ENCODE measurements at regions not wholly inside any gene's neighbourhood (a gene's known extent, or its start where the extent isn't known, plus 50 kb on each side); places are given as distances from the start of the nearest gene placed in this dataset.

DNA sequence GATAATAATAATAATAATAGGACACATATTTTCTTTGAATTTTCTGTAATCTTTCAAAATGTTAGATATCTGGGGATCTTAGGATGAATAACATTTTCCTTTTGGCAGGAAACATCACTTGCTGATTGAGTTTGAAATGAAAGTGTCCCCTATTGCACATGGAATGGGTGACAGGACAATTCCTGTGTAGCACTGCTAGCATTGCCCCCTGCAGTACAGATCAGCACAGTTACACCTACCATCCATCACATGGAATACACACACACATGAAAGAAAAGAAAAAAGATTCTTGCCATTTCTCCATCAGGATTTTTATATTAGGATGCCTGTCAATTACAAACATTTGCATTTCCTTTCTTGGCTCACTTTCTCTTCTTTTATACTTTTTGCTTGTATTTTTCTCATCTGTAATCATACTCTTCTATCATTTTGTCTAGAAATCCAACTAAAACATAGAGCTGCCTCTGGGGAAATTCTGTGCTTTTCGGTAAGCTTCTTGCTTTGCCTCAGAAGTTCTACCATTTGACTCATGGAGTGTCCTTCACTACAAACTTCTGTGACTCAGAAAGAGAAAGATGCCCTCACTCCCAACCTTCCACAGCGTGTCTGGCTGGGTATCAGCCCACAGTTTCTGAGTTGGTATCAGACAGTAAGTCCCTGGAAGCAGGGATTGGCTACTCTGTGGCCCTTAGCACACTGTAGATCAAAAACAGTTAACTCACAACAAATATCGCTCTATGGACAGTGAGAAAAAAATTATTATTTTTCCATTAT is 641.2 kb downstream of the PTPRC start:
- no peak for DNase-seq (ENCODE audit: low spot score)
- intact Hi-C loops (cut with DNase I) = no loop called here

- intact Hi-C loops (cut with DNase I) = no loop called here
Observed at GRCh38 chr1:199282751-199283305, 644.0 kb downstream of the PTPRC start.

GRCh38 chr1:199283794-199284193 is 645.0 kb downstream of the PTPRC start:
- no peak for DNase-seq (ENCODE audit: low spot score)
- intact Hi-C loops (cut with DNase I) = no loop called here

More at GRCh38 chr1:199282751-199283305, 644.0 kb downstream of the PTPRC start:
- no peak for DNase-seq (ENCODE audit: low spot score)

DNA sequence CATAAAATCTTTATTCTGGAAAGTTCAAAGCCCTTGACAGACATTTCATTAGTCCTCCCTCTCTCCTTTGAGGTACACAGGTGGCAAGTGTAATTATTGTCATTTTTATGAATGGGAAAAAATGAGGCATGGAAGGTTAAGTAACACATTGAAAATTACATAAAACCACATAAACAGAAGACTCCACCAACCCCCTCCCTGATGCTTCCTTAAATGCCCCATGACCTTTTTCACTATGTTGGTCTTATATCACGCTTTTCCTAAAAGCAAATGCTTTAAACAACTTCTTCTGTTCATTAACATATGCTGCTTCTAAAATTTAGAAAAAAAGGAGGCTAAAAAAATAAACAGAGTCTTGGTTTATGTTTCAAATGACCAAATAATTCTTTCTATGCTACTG is 648.4 kb downstream of the PTPRC start:
- intact Hi-C loops (cut with DNase I) = no loop called here
- DNase-seq (ENCODE audit: low spot score) = no peak

DNA sequence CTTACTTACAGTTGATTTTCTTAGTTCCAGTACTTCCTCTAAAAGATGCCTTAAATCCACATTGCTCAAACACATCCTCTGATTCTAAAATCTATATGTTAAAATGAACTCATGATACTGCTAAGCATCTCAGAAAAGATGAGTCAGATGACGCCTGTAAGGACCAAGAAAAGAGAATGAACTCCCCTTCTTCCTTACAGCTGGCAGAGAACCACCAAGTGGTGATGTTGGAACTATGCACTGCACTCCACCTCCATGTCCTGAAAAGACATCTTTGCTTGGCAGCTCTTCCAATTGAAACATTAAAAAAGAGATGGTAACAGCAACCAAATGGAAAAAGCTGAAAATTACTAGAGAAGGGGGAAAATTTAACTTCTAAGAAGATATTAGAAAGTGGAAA is 648.8 kb downstream of the PTPRC start:
- intact Hi-C loops (cut with DNase I) = no loop called here
- DNase-seq (ENCODE audit: low spot score) = no peak

- intact Hi-C loops (cut with DNase I) = no loop called here
- DNase-seq (ENCODE audit: low spot score) = no peak
Observed at GRCh38 chr1:199290186-199290585, 651.3 kb downstream of the PTPRC start.

GRCh38 chr1:199291022-199291740 is 652.3 kb downstream of the PTPRC start:
- DNase-seq (ENCODE audit: low spot score) = no peak
- intact Hi-C loops (cut with DNase I) = no loop called here

DNA sequence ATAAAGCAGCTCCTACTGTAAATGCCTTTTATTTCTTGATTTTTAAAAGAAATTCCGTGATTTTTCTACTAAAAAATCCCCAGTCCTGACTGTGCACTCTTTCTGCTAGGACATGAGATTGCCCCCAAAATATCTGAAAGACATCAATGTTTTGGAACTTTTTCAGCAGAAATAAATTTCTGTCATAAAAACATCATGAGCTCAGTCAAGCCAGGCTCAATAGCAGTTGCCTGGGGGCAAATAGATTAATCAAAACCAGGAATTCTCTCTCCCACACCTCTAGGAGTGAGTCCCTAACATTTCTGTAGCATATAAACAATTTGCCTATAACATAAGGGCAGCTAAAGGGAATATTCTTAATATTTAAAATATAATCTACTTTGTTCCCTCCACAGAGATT is 654.1 kb downstream of the PTPRC start:
- no peak for DNase-seq (ENCODE audit: low spot score)
- intact Hi-C loops (cut with DNase I) = no loop called here

DNA sequence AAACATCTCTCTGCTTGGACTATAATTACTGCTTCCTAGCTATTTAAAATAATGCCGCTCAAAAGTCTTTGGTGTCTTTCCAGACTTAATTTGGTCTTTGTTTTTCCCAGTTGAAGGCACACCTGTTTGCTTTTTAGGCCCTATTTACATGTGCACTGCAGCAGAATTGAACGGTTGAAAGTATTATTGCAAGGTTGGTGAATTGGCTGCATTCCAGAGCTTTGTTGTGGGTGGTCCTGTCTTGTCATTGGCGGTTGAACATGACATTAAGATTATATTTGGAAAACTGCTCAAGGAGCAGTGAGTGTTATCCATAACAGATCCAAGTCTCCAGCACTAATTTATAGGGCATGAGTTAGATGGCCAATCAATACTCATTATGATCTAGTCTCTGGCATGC is 656.3 kb downstream of the PTPRC start:
- intact Hi-C loops (cut with DNase I) = no loop called here
- no peak for DNase-seq (ENCODE audit: low spot score)

DNA sequence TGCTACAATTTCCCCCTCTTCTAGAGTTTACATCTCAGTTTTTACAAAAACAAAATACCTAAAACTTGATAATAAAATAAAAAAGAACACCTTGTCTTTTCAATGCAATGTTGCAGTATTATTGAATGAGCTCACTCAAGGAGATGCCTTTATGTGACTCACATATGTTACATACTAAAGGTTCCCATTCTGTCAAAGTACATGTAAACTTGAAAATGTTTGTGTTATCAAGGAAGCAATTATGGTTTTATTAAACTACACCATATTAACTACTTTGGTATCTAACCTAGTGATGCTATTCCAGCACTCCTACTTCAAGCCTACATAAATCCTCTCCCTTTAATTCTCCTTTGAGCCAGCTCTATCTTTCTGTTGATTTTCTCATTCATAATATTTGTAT is 658.3 kb downstream of the PTPRC start:
- DNase-seq (ENCODE audit: low spot score) = no peak
- intact Hi-C loops (cut with DNase I) = no loop called here

- intact Hi-C loops (cut with DNase I) = no loop called here
- DNase-seq (ENCODE audit: low spot score) = no peak
Observed at GRCh38 chr1:199297887-199298286, 659.0 kb downstream of the PTPRC start.

DNA sequence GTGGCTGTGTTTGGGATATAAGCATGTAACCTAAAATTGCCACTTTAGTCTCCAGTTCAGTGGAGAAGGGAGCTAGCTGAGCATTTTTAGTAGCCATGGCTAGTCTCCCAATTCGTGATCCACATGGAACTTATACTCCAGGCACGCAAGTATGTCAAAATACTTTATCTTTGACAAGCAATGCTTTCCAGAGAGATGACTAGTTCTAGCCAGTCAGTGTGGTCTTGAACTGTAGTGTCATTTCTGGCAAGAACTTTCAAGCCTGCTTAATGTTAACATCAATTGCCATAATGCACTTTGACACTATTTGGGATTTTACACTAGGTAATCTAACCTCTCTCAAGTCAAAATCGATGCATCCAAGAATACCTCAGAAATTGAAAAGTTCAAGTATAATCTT is 660.0 kb downstream of the PTPRC start:
- intact Hi-C loops (cut with DNase I) = no loop called here
- no peak for DNase-seq (ENCODE audit: low spot score)

DNA sequence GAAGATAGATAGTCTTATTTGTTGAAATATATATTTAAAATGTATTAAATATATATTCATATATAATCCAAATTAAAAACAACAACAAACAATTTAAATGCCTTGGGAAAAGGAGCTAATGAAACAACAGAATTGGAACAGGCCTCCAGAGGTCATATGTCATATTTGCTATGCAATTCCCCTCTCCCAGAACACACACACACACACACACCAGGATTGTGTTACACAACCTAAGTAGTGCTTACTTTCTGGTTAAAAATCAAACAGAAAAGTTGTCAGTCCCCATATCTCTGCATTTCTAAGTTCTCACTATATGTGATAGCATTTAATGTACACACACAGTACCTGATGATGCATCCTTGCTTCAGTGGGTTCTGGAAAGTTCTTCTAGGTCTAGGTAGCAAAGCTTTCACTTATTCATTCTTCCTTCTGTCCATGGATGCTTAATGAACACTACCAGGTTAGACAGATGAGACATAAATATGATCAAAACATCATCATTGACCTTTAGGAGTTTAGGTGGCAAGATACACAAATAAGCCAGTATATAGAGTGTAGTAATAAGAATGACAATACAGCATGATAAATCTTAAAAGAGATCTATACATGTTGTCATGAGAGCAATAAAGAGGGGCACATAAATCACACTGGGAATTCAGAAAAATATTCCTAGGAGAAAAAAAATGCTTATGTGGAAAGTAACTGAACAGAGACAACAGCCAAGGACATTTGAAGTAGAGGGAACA is 662.8 kb downstream of the PTPRC start:
- intact Hi-C loops (cut with DNase I) = no loop called here

GRCh38 chr1:199302554-199302953 is 663.7 kb downstream of the PTPRC start:
- DNase-seq (ENCODE audit: low spot score) = no peak
- intact Hi-C loops (cut with DNase I) = no loop called here

More for the DNA sequence above, 662.8 kb downstream of the PTPRC start:
- no peak for DNase-seq (ENCODE audit: low spot score)

DNA sequence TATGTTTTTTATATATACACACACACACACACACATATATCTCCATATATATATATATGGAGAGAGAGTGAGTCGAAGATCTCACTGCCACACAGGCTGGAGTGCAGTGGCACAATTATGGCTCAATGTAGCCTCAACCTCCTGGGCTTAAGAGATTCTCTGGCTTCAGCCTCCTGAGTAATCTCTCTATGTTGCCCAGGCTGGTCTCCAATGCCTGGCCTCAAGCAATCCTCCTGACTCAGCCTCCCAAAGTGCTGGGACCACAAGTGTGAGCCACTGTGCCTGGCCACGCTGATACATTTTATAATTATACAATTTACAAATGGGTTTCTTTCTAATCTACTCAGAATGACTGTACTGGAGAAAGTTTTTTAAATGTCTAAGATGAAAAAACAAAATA is 664.2 kb downstream of the PTPRC start:
- DNase-seq (ENCODE audit: low spot score) = no peak
- intact Hi-C loops (cut with DNase I) = no loop called here

GRCh38 chr1:199305053-199305452 is 666.2 kb downstream of the PTPRC start:
- DNase-seq (ENCODE audit: low spot score) = no peak
- intact Hi-C loops (cut with DNase I) = no loop called here

DNA sequence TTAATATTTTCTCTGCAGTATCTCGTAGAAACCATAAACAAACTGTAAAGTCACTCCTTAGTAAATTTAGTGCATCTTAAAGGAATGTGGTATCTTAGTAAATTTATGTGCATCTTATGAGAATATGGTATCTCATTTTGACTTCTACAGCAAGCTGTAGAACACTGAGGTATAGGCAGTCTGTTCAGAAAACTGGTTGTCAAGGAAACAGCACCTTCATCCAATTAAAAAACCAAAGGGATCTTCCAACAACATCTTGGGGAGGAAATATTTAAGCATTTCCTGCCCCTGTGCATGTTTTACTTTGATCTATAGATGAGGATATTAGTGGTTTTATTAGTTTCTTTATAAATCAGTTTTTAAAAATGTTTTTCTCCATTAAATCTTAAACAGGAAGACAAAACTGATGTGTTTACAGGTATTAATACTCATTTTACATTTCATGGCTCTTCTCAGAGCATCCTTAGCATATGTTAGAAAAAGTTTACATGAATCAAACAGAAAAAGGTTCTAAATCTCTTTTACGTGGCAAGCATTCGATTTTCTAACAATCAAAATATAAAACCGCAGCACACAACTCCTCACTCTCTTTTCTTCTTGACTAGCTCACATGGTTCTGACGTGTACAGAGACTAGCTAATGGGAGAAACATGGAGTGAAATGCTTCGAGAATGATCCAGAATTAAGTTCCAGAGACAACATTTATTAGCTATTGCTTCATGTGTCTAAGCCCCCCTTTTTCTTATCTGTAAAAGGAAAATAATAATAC is 668.8 kb downstream of the PTPRC start:
- DNase-seq (ENCODE audit: low spot score) = no peak
- intact Hi-C loops (cut with DNase I) = no loop called here

GRCh38 chr1:199308349-199308846 is 669.6 kb downstream of the PTPRC start:
- intact Hi-C loops (cut with DNase I) = no loop called here
- DNase-seq (ENCODE audit: low spot score) = no peak

DNA sequence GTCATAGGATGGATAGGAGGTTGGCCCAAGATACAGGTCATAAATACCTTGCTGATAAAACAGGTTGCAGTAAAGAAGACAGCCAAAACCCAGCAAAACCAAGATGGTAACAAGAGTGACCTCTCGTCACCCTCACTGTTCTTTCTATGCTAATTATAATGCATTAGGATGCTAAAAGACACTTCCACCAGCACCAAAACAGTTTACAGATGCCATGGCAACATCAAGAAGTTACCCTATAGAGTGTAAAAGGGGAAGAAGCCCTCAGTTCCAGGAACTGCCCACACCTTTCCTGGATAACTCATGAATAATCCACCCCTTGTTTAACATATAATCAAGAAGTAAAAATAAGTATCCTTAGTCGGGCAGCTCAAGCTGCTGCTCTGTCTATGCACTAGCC is 671.9 kb downstream of the PTPRC start:
- no peak for DNase-seq (ENCODE audit: low spot score)
- intact Hi-C loops (cut with DNase I) = no loop called here

All from posterior vena cava (tissue), 2 donors.